GM12878 (cell line): ENCODE measurements at regions not wholly inside any gene's neighbourhood (a gene's known extent, or its start where the extent isn't known, plus 50 kb on each side); places are given as distances from the start of the nearest gene placed in this dataset.

Experiments used
- ATAC-seq: fragments of 200-7000 bp; cut with Tn5 transposase; 3 replicates; pipeline ENCODE4 v1.9.1; 2020; ENCODE audit warnings: mild to moderate bottlenecking, moderate library complexity
- BruUV-seq: library from RNA; stranded (reverse); fragments of 400-500 nt; replicated peaks from 2 replicates; lab custom pipeline; 2021; lab: Mats Ljungman, UMichigan
- CTCF ChIA-PET: fragments of 300-600 bp; sonication (Branson Sonifier 250); formaldehyde crosslinking; extraction: SDS; loops from one replicate; lab custom pipeline; 2021; ENCODE audit warnings: inconsistent platforms; lab: Yijun Ruan, JAX
- POLR2A ChIA-PET: fragments of 350-600 bp; formaldehyde crosslinking; extraction: SDS; loops from one replicate; lab custom pipeline; 2021; ENCODE audit warnings: inconsistent platforms; lab: Charles Lee
- RAD21 ChIA-PET: fragments of 300-600 bp; sonication (Branson Sonifier 250); formaldehyde crosslinking; loops from one replicate; lab custom pipeline; 2023; ENCODE audit warnings: antibody characterized with exemption; ENCODE audit not compliant: unreplicated experiment; lab: Charles Lee
- SMC1A ChIA-PET: fragments of 300-600 bp; sonication (Branson Sonifier 250); formaldehyde crosslinking; loops from one replicate; lab custom pipeline; 2023; ENCODE audit not compliant: unreplicated experiment, uncharacterized antibody; lab: Charles Lee
- DNase-seq: peaks from one replicate; pipeline ENCODE4 v3.0.0-alpha.2; 2011; ENCODE audit warnings: low read depth, low spot score
- FAIRE-seq: peaks from 3 replicates; lab custom pipeline; 2011; peaks lifted over from hg19 to GRCh38; lab: Jason Lieb, UNC
- H2AFZ ChIP-seq: 2 replicates; pipeline ENCODE4 v1.6.0; 2011; ENCODE audit warnings: low read depth, low read length, control low read depth; ENCODE audit not compliant: control insufficient read depth
- H3K27ac ChIP-seq: 2 replicates; pipeline ENCODE4 v1.5.1; 2011; ENCODE audit warnings: control low read depth; ENCODE audit not compliant: control insufficient read depth, insufficient read depth
- H3K27me3 ChIP-seq, 2 experiments: replicated peaks in 1 of 2; 2 replicates each; pipeline versions ENCODE4 v1.6.0 to v1.6.1; 2011; ENCODE audit warnings: low read length in 1 of 2; ENCODE audit not compliant: control insufficient read depth in 2 of 2, insufficient read depth in 2 of 2
- H3K36me3 ChIP-seq, 2 experiments: 2 replicates each; pipeline ENCODE4 v1.5.1; 2011; ENCODE audit warnings: low read length in 1 of 2; ENCODE audit not compliant: control insufficient read depth in 2 of 2, insufficient read depth in 2 of 2
- H3K4me1 ChIP-seq: 2 replicates; pipeline ENCODE4 v1.6.1; 2011; ENCODE audit warnings: mild to moderate bottlenecking, low read length, moderate library complexity, mixed read lengths; ENCODE audit not compliant: control insufficient read depth, insufficient read depth
- H3K4me2 ChIP-seq: 2 replicates; pipeline ENCODE4 v1.6.0; 2011; ENCODE audit warnings: control low read depth; ENCODE audit not compliant: control insufficient read depth, insufficient read depth
- H3K4me3 ChIP-seq: fragments of 200-600 bp; sonication (generic); 2 replicates; pipeline ENCODE4 v1.5.1; 2016
- H3K79me2 ChIP-seq: 2 replicates; pipeline ENCODE4 v1.6.0; 2011; ENCODE audit warnings: low read length; ENCODE audit not compliant: control insufficient read depth, insufficient read depth
- H3K9ac ChIP-seq: 2 replicates; pipeline ENCODE4 v1.8.0; 2011; ENCODE audit warnings: low read length, control low read depth, mixed read lengths; ENCODE audit not compliant: control insufficient read depth, insufficient read depth
- H3K9me3 ChIP-seq: replicated peaks from 3 replicates; pipeline ENCODE4 v1.5.1; 2011; ENCODE audit warnings: mild to moderate bottlenecking, low read length; ENCODE audit not compliant: control insufficient read depth, insufficient read depth
- H4K20me1 ChIP-seq: 2 replicates; pipeline ENCODE4 v1.6.0; 2011; ENCODE audit not compliant: control insufficient read depth, insufficient read depth
- CBFB ChIP-seq: IDR thresholded peaks from 2 replicates; pipeline ENCODE4 v1.6.1; 2016; ENCODE audit warnings: antibody characterized with exemption, low read depth
- EGR1 ChIP-seq, 2 experiments: IDR thresholded peaks; 1 replicate in 1 of 2; 2 replicates in 1 of 2; pipeline ENCODE4 v1.6.1; 2011 to 2012; ENCODE audit warnings: low read depth in 2 of 2, low read length in 2 of 2, borderline replicate concordance in 1 of 2, mild to moderate bottlenecking in 1 of 2, moderate library complexity in 1 of 2
- IRF4 ChIP-seq: IDR thresholded peaks from 2 replicates; pipeline ENCODE4 v1.6.1; 2011; ENCODE audit warnings: low read depth, low read length
- MXI1 ChIP-seq: fragments of 150-350 bp; IDR thresholded peaks from 2 replicates; pipeline ENCODE4 v1.6.1; 2011; ENCODE audit warnings: low read depth, mild to moderate bottlenecking, inconsistent platforms, low read length, improper control_type of control experiment
- NFYB ChIP-seq: IDR thresholded peaks from 2 replicates; pipeline ENCODE4 v1.6.1; 2011; ENCODE audit warnings: low read depth, mild to moderate bottlenecking, low read length, improper control_type of control experiment, moderate library complexity; ENCODE audit not compliant: insufficient read depth
- SIX5 ChIP-seq: IDR thresholded peaks from 2 replicates; pipeline ENCODE4 v1.6.1; 2011; ENCODE audit warnings: mild to moderate bottlenecking, low read depth, low read length, moderate library complexity; ENCODE audit not compliant: severe bottlenecking
- WRNIP1 ChIP-seq: IDR thresholded peaks from 2 replicates; pipeline ENCODE4 v1.6.1; 2011; ENCODE audit warnings: low read depth, low read length, improper control_type of control experiment, borderline replicate concordance
- WGBS: methylation state at CpG from one replicate; pipeline ENCODE4 v1.1.6; 2016; ENCODE audit warnings: low lambda C conversion rate; ENCODE audit not compliant: insufficient replicate concordance, insufficient coverage; ENCODE audit errors: missing lambda C conversion rate; 5-methylcytosine and 5-hydroxymethylcytosine counted together
- in situ Hi-C: fragments of 300-500 bp; cut with MboI; formaldehyde crosslinking; loops from 9 replicates; pipeline ENCODE4 v1.14.3; 2018; ENCODE audit warnings: mixed read lengths
- intact Hi-C: fragments of 100-400 bp; cut with micrococcal nuclease; formaldehyde crosslinking; loops from one replicate; pipeline ENCODE4 v1.14.2; 2022; ENCODE audit not compliant: unreplicated experiment
- TF ChIP-seq, protein P1 (sequence below): fragments of 450-650 bp; IDR thresholded peaks from 2 replicates; pipeline ENCODE4 v1.6.1; 2017; ENCODE audit warnings: mild to moderate bottlenecking
- TF ChIP-seq, protein P2 (sequence below): fragments of 450-650 bp; formaldehyde crosslinking; IDR thresholded peaks from 2 replicates; pipeline ENCODE4 v1.4.0; 2022; ENCODE audit warnings: mild to moderate bottlenecking, moderate library complexity

DNA sequence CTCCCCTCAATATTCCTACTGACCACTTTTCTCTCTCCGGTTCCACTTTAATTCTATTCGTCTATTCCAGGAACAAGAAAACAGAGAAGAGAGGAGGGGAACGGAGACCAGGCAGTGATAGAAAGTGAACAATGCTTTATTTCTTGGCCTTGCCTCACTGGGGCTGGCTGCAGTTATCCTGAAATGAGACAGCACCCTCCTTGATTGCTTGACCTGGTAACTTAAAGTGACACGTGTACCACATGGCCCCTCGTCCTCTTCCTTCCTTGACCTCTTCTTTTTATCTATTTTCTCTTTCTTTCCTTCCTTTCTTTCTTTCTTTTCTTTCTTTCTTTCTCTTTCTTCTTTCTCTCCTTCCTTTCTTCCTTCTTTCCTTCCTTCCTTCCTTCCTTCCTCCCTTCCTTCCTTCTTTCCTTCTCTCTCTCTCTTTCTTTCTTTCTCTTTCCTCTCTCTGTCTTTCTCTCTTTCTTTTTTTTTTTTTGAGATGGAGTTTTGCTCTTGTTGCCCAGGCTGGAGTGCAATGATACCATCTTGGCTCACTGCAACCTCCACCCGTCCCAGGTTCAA lies 52.8 kb upstream of the CLMP start:
- FAIRE-seq: no peak
- Histone ChIP-seq H3K9ac (no peak overlapping the region), H3K4me1 (no peaks in the 10 kb centered on the region; the same call in 1 of the 2 replicates), H4K20me1 (no peaks in the 10 kb centered on the region), H3K79me2 (no peaks in the 10 kb centered on the region), H3K9me3 (no peaks in the 10 kb centered on the region), H3K27me3 (peaks cover 0 to 2% of the 10 kb centered on the region in 2 experiments; a peak in 1 of 4 replicates), H3K27ac (no peak overlapping the region), H2AFZ (no peak overlapping the region), H3K36me3 (no peaks in the 10 kb centered on the region), H3K4me3 (no peak overlapping the region), H3K4me2 (no peak overlapping the region)
- intact Hi-C loops: loop anchor here (1.0 to 5.0 kb wide), 3 partner anchors 81 to 231 kb away; no protein-coding TSS in a partner anchor
- POLR2A ChIA-PET: interaction anchor here (0.6 to 1.0 kb wide), 2 partner anchors 189 to 395 kb away, joined by 3 to 5 read pairs; no protein-coding TSS in a partner anchor
- ATAC-seq: peak; percentile 41; the same call in 2 of the 3 replicates
- SMC1A ChIA-PET: interaction anchor here (0.7 to 4.6 kb wide), 21 partner anchors 10 to 493 kb away, joined by 3 to 47 read pairs (median 6); no protein-coding TSS in a partner anchor
- DNase-seq: no peak
- RAD21 ChIA-PET: interaction anchor here (0.6 to 3.0 kb wide), 26 partner anchors 11 to 388 kb away, joined by 3 to 44 read pairs (median 4); no protein-coding TSS in a partner anchor
- in situ Hi-C loops: loop anchor here (5.0 kb wide), 1 partner anchor 136 kb away; no protein-coding TSS in a partner anchor
- CTCF ChIA-PET: interaction anchor here (0.7 to 4.9 kb wide), 52 partner anchors 9 to 1473 kb away, joined by 3 to 117 read pairs (median 5); no protein-coding TSS in a partner anchor
- WGBS: 9% methylated on average over 6 of the region's 6 CpGs
- no TSS peak for BruUV-seq
- TF ChIP-seq CBFB: no peak
- TF ChIP-seq, protein P1, sequence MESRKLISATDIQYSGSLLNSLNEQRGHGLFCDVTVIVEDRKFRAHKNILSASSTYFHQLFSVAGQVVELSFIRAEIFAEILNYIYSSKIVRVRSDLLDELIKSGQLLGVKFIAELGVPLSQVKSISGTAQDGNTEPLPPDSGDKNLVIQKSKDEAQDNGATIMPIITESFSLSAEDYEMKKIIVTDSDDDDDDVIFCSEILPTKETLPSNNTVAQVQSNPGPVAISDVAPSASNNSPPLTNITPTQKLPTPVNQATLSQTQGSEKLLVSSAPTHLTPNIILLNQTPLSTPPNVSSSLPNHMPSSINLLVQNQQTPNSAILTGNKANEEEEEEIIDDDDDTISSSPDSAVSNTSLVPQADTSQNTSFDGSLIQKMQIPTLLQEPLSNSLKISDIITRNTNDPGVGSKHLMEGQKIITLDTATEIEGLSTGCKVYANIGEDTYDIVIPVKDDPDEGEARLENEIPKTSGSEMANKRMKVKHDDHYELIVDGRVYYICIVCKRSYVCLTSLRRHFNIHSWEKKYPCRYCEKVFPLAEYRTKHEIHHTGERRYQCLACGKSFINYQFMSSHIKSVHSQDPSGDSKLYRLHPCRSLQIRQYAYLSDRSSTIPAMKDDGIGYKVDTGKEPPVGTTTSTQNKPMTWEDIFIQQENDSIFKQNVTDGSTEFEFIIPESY: no peak
- no peak for TF ChIP-seq EGR1 (IDR thresholded peaks at IDR 0.05; ENCODE audit: borderline replicate concordance in 1 of 2, low read depth in 2 of 2, low read length in 2 of 2)
- no peak for TF ChIP-seq IRF4
- TF ChIP-seq, protein P2, sequence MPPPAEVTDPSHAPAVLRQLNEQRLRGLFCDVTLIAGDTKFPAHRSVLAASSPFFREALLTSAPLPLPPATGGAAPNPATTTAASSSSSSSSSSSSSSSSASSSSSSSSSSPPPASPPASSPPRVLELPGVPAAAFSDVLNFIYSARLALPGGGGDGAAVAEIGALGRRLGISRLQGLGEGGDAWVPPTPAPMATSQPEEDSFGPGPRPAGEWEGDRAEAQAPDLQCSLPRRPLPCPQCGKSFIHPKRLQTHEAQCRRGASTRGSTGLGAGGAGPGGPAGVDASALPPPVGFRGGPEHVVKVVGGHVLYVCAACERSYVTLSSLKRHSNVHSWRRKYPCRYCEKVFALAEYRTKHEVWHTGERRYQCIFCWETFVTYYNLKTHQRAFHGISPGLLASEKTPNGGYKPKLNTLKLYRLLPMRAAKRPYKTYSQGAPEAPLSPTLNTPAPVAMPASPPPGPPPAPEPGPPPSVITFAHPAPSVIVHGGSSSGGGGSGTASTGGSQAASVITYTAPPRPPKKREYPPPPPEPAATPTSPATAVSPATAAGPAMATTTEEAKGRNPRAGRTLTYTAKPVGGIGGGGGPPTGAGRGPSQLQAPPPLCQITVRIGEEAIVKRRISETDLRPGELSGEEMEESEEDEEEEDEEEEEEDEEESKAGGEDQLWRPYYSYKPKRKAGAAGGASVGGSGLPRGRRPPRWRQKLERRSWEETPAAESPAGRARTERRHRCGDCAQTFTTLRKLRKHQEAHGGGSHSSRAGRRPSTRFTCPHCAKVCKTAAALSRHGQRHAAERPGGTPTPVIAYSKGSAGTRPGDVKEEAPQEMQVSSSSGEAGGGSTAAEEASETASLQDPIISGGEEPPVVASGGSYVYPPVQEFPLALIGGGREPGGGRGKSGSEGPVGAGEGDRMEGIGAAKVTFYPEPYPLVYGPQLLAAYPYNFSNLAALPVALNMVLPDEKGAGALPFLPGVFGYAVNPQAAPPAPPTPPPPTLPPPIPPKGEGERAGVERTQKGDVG: no peak
- TF ChIP-seq NFYB: no peak
- TF ChIP-seq MXI1: no peak
- no peak for TF ChIP-seq WRNIP1
- no peak for TF ChIP-seq SIX5
